Esophagus (tissue), 2 donors: ENCODE measurements at regions not wholly inside any gene's neighbourhood (a gene's known extent, or its start where the extent isn't known, plus 50 kb on each side); places are given as distances from the start of the nearest gene placed in this dataset.

Experiments
- H3K27ac ChIP-seq, 2 donors: one replicate each; pipeline ENCODE4 v1.5.1; 2013; ENCODE audit warnings: low read depth in 2 of 2, mild to moderate bottlenecking in 2 of 2, inconsistent platforms in 1 of 2, low read length in 1 of 2, moderate library complexity in 1 of 2
- H3K27me3 ChIP-seq, 2 donors: one replicate each; pipeline ENCODE4 v1.6.1; 2013; ENCODE audit warnings: low read length in 2 of 2, control low read depth in 1 of 2, mild to moderate bottlenecking in 1 of 2; ENCODE audit not compliant: insufficient read depth in 2 of 2, control insufficient read depth in 1 of 2
- H3K36me3 ChIP-seq, 2 donors: one replicate each; pipeline ENCODE4 v1.6.1; 2013; ENCODE audit warnings: low read length in 1 of 2; ENCODE audit not compliant: control insufficient read depth in 2 of 2, insufficient read depth in 2 of 2
- H3K4me1 ChIP-seq, 2 donors: one replicate each; pipeline ENCODE4 v1.6.1; 2013; ENCODE audit warnings: low read length in 1 of 2; ENCODE audit not compliant: control insufficient read depth in 2 of 2, insufficient read depth in 2 of 2
- H3K4me3 ChIP-seq, 2 donors: one replicate each; pipeline ENCODE4 v1.5.1; 2013; ENCODE audit warnings: low read length in 2 of 2, mild to moderate bottlenecking in 2 of 2, low read depth in 1 of 2, moderate library complexity in 1 of 2
- H3K9me3 ChIP-seq, 2 donors: one replicate each; pipeline ENCODE4 v1.6.1; 2013; ENCODE audit warnings: mild to moderate bottlenecking in 2 of 2, low read depth in 1 of 2, low read length in 1 of 2, moderate library complexity in 1 of 2; ENCODE audit not compliant: control insufficient read depth in 2 of 2, insufficient read depth in 1 of 2
- WGBS, 2 donors: extraction: QIAGEN DNeasy Blood & Tissue Kit; methylation state at CpG; one replicate each; pipeline ENCODE4 v1.1.7; 2013; 5-methylcytosine and 5-hydroxymethylcytosine counted together
- donor health status: healthy with polysubstance abuse.
- donor health status: Bipolar disorder and iron deficiency.

DNA sequence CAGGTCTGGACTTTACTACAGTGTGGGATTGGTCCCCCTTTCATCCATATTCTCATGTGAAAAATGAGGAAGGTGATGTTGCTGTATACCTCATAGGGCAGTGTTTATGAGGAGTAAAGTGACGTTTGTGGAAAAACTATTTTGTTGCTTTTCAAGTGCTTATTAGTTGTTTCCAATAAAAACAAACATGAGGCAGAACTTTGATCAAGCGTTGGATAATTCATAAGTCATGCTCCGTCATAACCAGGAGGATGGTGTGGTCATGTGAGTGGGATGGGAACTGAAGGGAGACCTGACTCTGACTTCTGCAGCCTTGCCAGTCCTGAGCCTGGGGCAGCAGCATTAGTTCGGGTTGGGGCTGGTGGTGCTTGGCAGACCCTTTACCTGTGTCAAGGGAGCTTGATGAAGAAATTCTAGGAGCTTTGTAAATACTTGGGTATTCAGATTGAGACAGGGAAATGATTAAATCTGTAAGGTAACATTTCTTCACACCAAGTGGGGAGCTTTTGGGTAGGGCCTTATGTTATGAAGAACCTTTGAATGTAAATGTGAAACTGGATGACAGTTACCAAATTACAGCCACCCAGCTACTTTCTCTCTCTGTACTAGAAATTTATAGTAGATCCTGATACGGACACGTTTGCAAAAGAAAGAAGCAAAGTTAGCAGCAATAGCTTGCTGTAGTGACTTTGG lies 462.4 kb upstream of the RGS6 start:
- 84 to 86% methylated on average over 6 of the region's 6 CpGs for WGBS, 2 donors
- H3K4me3 ChIP-seq, result no peak overlapping the region
- no peaks in the 10 kb centered on the region for H3K36me3 ChIP-seq
- H3K4me1 ChIP-seq, result no peaks in the 10 kb centered on the region
- H3K9me3 ChIP-seq, result no peaks in the 10 kb centered on the region
- H3K27ac ChIP-seq, result no peak overlapping the region
- no peaks in the 10 kb centered on the region for H3K27me3 ChIP-seq

GRCh38 chr14:71471634-71472355 lies 460.4 kb upstream of the RGS6 start:
- Histone ChIP-seq H3K27ac (no peak overlapping the region), H3K27me3 (no peaks in the 10 kb centered on the region), H3K9me3 (no peaks in the 10 kb centered on the region), H3K4me3 (no peak overlapping the region), H3K4me1 (no peaks in the 10 kb centered on the region), H3K36me3 (no peaks in the 10 kb centered on the region)
- 93 to 95% methylated on average over 6 of the region's 6 CpGs for WGBS, 2 donors

DNA sequence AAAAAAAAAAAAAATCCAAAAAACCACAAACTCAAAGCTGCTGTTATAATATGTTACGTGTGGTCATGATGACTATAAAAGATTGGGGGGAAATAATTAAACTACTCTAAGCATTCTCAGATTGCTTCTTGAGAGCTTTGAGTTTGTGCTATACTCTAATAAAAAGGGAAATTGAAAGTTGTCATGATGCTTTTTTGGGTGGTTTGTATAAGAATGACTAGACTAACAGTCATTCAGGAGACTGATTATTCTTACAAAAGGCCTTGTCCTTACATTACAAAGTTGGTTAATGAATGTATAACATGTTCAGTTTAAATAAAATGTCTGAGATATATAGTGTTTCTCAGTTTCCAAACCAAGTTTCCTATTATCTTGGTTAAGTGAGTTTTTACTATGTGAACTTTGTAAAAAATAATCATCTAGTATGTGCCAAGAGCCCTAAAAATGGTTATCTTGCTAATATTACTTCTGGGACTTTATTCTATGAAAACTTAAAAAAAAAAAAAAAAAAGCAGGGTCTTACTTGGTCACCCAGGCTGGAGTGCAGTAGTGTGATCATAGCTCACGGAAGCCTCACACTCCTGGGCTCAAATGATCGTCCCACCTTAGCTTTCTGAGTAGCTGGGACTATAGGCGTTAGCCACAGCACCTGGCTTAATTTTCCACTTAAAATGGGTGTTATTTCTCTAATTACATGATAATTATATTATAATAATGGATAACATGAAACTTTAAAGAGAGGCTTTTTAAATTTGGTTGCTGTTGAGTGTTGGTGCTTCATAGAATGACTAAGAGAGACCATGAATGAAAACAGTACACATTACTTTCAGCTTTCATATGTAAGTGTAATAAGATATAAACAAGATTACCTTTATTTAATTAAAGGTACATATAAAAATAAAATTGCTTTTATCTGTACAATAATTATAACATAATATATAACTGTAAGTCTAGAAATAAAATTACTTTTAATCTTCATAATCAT lies 459.6 kb upstream of the RGS6 start:
- H3K36me3 ChIP-seq, result no peaks in the 10 kb centered on the region
- no peaks in the 10 kb centered on the region for H3K9me3 ChIP-seq
- 94% methylated on average over 4 of the region's 4 CpGs for WGBS, 2 donors
- H3K27ac ChIP-seq, result no peak overlapping the region
- no peaks in the 10 kb centered on the region for H3K4me1 ChIP-seq
- no peaks in the 10 kb centered on the region for H3K27me3 ChIP-seq
- H3K4me3 ChIP-seq, result no peak overlapping the region

GRCh38 chr14:71473843-71474242 lies 458.4 kb upstream of the RGS6 start:
- no peaks in the 10 kb centered on the region for H3K27me3 ChIP-seq
- H3K27ac ChIP-seq, result no peak overlapping the region
- H3K4me3 ChIP-seq, result no peak overlapping the region
- WGBS, 2 donors, result 51 to 64% methylated on average over 2 of the region's 2 CpGs
- no peaks in the 10 kb centered on the region for H3K4me1 ChIP-seq
- no peaks in the 10 kb centered on the region for H3K36me3 ChIP-seq
- no peaks in the 10 kb centered on the region for H3K9me3 ChIP-seq

DNA sequence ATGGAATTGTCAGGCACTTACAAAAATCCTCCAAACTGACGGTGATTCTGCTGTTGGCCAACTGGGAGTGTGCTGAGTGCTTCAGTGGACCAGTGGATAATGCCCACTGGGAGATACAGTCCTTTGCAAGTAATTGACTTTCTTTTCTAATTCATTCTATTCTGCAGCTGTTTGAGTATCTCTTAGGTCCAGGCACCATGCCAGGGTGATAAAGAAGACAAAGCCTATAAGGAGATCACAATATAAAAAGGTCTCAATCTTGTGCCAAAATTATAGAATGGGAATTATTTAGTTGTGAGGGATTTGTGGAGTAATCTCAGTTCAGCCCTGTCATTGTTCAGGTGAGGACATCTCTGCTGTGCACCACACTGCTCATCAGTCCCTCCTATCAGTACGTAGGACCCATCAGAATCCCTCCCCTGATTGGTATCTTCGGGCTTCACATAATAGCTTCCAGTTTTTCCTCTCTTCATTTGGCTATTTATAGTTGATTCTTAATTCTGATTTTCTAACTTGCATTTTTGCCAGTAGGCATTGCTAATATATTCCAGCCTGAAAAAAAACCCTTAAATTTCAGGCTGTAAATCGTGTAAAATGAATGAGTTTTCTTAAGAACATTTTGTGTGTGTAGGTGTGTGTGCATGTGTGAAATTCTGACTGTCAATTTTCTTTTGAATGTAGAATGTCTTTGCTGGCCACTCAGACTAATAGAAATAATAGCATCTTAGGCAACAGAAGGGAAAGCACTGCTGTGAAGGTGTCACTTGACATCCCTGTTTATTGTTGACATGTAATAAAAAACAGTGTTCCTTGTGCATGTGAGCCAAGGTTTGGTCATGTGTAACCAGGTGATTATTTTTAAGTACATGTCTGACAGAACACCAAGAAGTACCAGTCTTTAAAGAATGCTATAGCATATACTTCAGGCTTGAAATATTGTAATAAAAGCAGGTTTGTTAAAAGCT lies 457.6 kb upstream of the RGS6 start:
- no peak overlapping the region for H3K4me3 ChIP-seq
- H3K27ac ChIP-seq, result no peak overlapping the region
- 65 to 70% methylated on average over 4 of the region's 4 CpGs for WGBS, 2 donors
- H3K4me1 ChIP-seq, result no peaks in the 10 kb centered on the region
- no peaks in the 10 kb centered on the region for H3K9me3 ChIP-seq
- no peaks in the 10 kb centered on the region for H3K27me3 ChIP-seq
- no peaks in the 10 kb centered on the region for H3K36me3 ChIP-seq

- H3K4me3 ChIP-seq, result no peak overlapping the region
- no peak overlapping the region for H3K27ac ChIP-seq
- no peaks in the 10 kb centered on the region for H3K4me1 ChIP-seq
- 69 to 71% methylated on average over 5 of the region's 5 CpGs for WGBS, 2 donors
- no peaks in the 10 kb centered on the region for H3K9me3 ChIP-seq
- H3K36me3 ChIP-seq, result no peaks in the 10 kb centered on the region
- H3K27me3 ChIP-seq, result no peaks in the 10 kb centered on the region
Measured at GRCh38 chr14:71475916-71476315, 456.3 kb upstream of the RGS6 start.

DNA sequence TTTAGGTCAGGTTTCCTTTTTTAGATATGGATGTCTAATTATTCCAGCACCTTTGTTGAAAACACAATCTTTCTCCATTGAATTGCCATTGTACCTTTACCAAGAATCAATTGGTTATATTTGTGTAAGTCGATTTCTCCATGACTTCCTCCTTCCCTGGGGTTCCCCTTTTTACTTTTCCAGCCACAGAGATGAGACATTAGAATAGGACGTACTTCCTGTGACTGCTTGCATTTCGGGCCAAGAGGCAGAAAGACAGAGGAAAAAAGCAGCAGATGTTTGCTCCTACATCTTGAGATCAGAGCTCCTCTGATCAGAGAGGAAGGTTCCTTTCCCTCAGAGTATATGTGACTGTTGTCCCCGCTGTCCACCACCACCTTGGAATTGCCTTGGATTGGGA lies 453.7 kb upstream of the RGS6 start:
- WGBS, 2 donors, result 67 to 74% methylated on average over 4 of the region's 4 CpGs
- Histone ChIP-seq H3K27me3 (no peaks in the 10 kb centered on the region), H3K9me3 (no peaks in the 10 kb centered on the region), H3K4me3 (no peak overlapping the region), H3K27ac (no peak overlapping the region), H3K4me1 (no peaks in the 10 kb centered on the region), H3K36me3 (no peaks in the 10 kb centered on the region)

GRCh38 chr14:71481021-71481654 lies 451.1 kb upstream of the RGS6 start:
- no peak overlapping the region for H3K4me3 ChIP-seq
- WGBS, 2 donors, result 87 to 91% methylated on average over 4 of the region's 4 CpGs
- H3K9me3 ChIP-seq, result no peaks in the 10 kb centered on the region
- no peak overlapping the region for H3K27ac ChIP-seq
- no peaks in the 10 kb centered on the region for H3K4me1 ChIP-seq
- H3K36me3 ChIP-seq, result peaks cover 0 to 2% of the 10 kb centered on the region in 2 donors
- no peaks in the 10 kb centered on the region for H3K27me3 ChIP-seq
